ENCODE measurements at regions not wholly inside any gene's neighbourhood (a gene's known extent, or its start where the extent isn't known, plus 50 kb on each side); places are given as distances from the start of the nearest gene placed in this dataset.

- Histone ChIP-seq H3K79me2 (replicated peaks; ENCODE audit: insufficient read depth, low read length) (no peaks in the 10 kb centered on the region), H3K9me2 (ENCODE audit: insufficient read depth, low read length) (no peaks in the 10 kb centered on the region), H3K27me3 (ENCODE audit: insufficient read depth, low read depth, low read length) (no peaks in the 10 kb centered on the region), H3K9ac (ENCODE audit: low read length) (no peak overlapping the region), H3K9me3 (ENCODE audit: low read length) (no peaks in the 10 kb centered on the region), H3F3A (ENCODE audit: insufficient read depth, low read length, poor library complexity, severe bottlenecking) (no peaks in the 10 kb centered on the region), H3K36me3 (ENCODE audit: insufficient read depth, low read length) (no peaks in the 10 kb centered on the region), H4K20me1 (ENCODE audit: insufficient read depth) (no peaks in the 10 kb centered on the region), H3K27ac (ENCODE audit: low read length) (no peak overlapping the region), H2AFZ (ENCODE audit: low read depth, low read length) (no peak overlapping the region), H3K4me3 (ENCODE audit: low read length) (no peak overlapping the region), H3K4me2 (ENCODE audit: low read length) (no peak overlapping the region)
- no peak for TF ChIP-seq SMC3 (conservative IDR thresholded peaks at IDR 0.05; ENCODE audit: poor library complexity)
- TF ChIP-seq, protein P1, sequence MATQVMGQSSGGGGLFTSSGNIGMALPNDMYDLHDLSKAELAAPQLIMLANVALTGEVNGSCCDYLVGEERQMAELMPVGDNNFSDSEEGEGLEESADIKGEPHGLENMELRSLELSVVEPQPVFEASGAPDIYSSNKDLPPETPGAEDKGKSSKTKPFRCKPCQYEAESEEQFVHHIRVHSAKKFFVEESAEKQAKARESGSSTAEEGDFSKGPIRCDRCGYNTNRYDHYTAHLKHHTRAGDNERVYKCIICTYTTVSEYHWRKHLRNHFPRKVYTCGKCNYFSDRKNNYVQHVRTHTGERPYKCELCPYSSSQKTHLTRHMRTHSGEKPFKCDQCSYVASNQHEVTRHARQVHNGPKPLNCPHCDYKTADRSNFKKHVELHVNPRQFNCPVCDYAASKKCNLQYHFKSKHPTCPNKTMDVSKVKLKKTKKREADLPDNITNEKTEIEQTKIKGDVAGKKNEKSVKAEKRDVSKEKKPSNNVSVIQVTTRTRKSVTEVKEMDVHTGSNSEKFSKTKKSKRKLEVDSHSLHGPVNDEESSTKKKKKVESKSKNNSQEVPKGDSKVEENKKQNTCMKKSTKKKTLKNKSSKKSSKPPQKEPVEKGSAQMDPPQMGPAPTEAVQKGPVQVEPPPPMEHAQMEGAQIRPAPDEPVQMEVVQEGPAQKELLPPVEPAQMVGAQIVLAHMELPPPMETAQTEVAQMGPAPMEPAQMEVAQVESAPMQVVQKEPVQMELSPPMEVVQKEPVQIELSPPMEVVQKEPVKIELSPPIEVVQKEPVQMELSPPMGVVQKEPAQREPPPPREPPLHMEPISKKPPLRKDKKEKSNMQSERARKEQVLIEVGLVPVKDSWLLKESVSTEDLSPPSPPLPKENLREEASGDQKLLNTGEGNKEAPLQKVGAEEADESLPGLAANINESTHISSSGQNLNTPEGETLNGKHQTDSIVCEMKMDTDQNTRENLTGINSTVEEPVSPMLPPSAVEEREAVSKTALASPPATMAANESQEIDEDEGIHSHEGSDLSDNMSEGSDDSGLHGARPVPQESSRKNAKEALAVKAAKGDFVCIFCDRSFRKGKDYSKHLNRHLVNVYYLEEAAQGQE (IDR thresholded peaks at IDR 0.05; ENCODE audit: borderline replicate concordance) = no peak
These were observed 143.7 kb upstream of the NPVF start for GRCh38 chr7:25371972-25372371.

DNA sequence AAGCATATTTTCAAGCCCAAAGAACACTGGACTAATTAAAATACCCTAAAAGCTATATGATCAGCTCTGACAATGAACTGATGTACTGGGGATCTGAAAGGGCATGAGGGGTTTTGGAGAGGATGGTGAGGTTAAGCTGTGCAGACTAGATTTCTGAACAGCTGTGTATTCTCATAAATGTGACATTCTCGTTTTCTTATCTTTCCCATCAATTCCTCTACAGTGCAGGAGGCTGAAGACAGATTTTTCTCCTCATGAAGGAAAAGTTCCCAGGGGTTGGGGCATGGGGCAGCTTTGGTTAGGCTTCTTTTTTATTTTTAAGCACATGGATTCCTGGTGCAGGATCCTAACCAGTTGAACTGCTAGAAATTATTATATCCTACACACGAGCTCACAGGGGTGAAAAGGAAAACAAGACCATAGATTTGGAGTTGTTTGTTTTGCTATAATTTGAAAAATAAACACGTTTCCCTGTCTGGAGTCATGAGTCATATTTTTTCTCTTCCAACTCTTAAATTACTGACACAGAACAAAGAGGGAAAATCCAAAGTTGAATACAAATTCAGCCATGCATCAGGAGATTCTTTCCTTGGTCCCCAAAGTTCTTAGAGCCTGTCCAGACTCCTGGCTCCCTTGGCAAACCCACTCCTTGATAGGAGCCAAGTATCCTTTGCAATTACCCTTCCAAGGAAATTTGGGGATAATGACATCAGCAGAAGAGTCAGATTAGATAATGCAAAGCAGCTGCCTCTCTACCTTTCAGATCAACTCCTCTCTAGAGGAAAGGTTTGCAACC, 147.7 kb upstream of the NPVF start:
- no peak overlapping the region for H3K27ac ChIP-seq (ENCODE audit: low read length)
- no peak overlapping the region for H2AFZ ChIP-seq (ENCODE audit: low read depth, low read length)

GRCh38 chr7:25379351-25380300, 151.3 kb upstream of the NPVF start:
- Histone ChIP-seq H3K9me3 (ENCODE audit: low read length) (no peaks in the 10 kb centered on the region), H3K27me3 (ENCODE audit: insufficient read depth, low read depth, low read length) (peaks cover 12% of the 10 kb centered on the region), H3K9ac (ENCODE audit: low read length) (no peak overlapping the region), H3K27ac (ENCODE audit: low read length) (no peak overlapping the region), H3K4me2 (ENCODE audit: low read length) (no peak overlapping the region), H3K79me2 (replicated peaks; ENCODE audit: insufficient read depth, low read length) (no peaks in the 10 kb centered on the region), H2AFZ (ENCODE audit: low read depth, low read length) (no peak overlapping the region), H4K20me1 (ENCODE audit: insufficient read depth) (no peaks in the 10 kb centered on the region), H3K9me2 (ENCODE audit: insufficient read depth, low read length) (no peaks in the 10 kb centered on the region), H3K4me3 (ENCODE audit: low read length) (no peak overlapping the region), H3K36me3 (ENCODE audit: insufficient read depth, low read length) (no peaks in the 10 kb centered on the region), H3F3A (ENCODE audit: insufficient read depth, low read length, poor library complexity, severe bottlenecking) (no peaks in the 10 kb centered on the region)
- no peak for TF ChIP-seq TAF1 (IDR thresholded peaks at IDR 0.05; ENCODE audit: low read depth)
- no peak for TF ChIP-seq POLR2AphosphoS5 (IDR thresholded peaks at IDR 0.05)
- TF ChIP-seq SMC3 (conservative IDR thresholded peaks at IDR 0.05; ENCODE audit: poor library complexity) = no peak
- TF ChIP-seq, protein P1 (IDR thresholded peaks at IDR 0.05; ENCODE audit: borderline replicate concordance) = no peak
- no peak for TF ChIP-seq EP300 (conservative IDR thresholded peaks at IDR 0.05; ENCODE audit: poor library complexity, severe bottlenecking)
- TF ChIP-seq EZH2 (IDR thresholded peaks at IDR 0.05; ENCODE audit: borderline replicate concordance, insufficient read depth, low read length, poor library complexity, severe bottlenecking) = no peak
- TF ChIP-seq CTCF (IDR thresholded peaks at IDR 0.05; ENCODE audit: poor library complexity, severe bottlenecking) = no peak
- TF ChIP-seq RAD21 (conservative IDR thresholded peaks at IDR 0.05) = no peak
- no peak for TF ChIP-seq MXI1 (conservative IDR thresholded peaks at IDR 0.05; ENCODE audit: poor library complexity, severe bottlenecking)

More for the DNA sequence above, 147.7 kb upstream of the NPVF start:
- Histone ChIP-seq H3K9me3 (ENCODE audit: low read length) (no peaks in the 10 kb centered on the region), H3F3A (ENCODE audit: insufficient read depth, low read length, poor library complexity, severe bottlenecking) (no peaks in the 10 kb centered on the region), H3K36me3 (ENCODE audit: insufficient read depth, low read length) (no peaks in the 10 kb centered on the region), H3K27me3 (ENCODE audit: insufficient read depth, low read depth, low read length) (no peaks in the 10 kb centered on the region), H3K9me2 (ENCODE audit: insufficient read depth, low read length) (no peaks in the 10 kb centered on the region), H4K20me1 (ENCODE audit: insufficient read depth) (no peaks in the 10 kb centered on the region), H3K4me2 (ENCODE audit: low read length) (no peak overlapping the region), H3K4me3 (ENCODE audit: low read length) (no peak overlapping the region), H3K9ac (ENCODE audit: low read length) (no peak overlapping the region), H3K79me2 (replicated peaks; ENCODE audit: insufficient read depth, low read length) (no peaks in the 10 kb centered on the region)
- no peak for TF ChIP-seq MXI1 (conservative IDR thresholded peaks at IDR 0.05; ENCODE audit: poor library complexity, severe bottlenecking)
- no peak for TF ChIP-seq SMC3 (conservative IDR thresholded peaks at IDR 0.05; ENCODE audit: poor library complexity)
- no peak for TF ChIP-seq EZH2 (IDR thresholded peaks at IDR 0.05; ENCODE audit: borderline replicate concordance, insufficient read depth, low read length, poor library complexity, severe bottlenecking)
- TF ChIP-seq EP300 (conservative IDR thresholded peaks at IDR 0.05; ENCODE audit: poor library complexity, severe bottlenecking) = no peak

Data from neural cell (in vitro differentiated cells).